Heart right ventricle (tissue), 16 donors: ENCODE measurements at regions not wholly inside any gene's neighbourhood (a gene's known extent, or its start where the extent isn't known, plus 50 kb on each side); places are given as distances from the start of the nearest gene placed in this dataset.

ENCODE experiments used
- ATAC-seq, 8 donors: fragments of 200-7000 bp; cut with Tn5 transposase; one replicate each; pipeline ENCODE4 v1.9.1; 2020; ENCODE audit warnings: mild to moderate bottlenecking in 8 of 8, moderate library complexity in 8 of 8, moderate number of reproducible peaks in 1 of 8
- DNase-seq, 2 donors: peaks; one replicate each; pipeline ENCODE4 v3.0.0-alpha.2; 2020
- H3K27ac ChIP-seq, 10 donors: fragments of 200-600 bp; sonication (generic) in 2 of 10; one replicate each; pipeline versions ENCODE4 v1.5.0 to v1.8.0; 2020 to 2022; ENCODE audit warnings: mild to moderate bottlenecking in 3 of 10
- H3K27me3 ChIP-seq, 7 donors: fragments of 200-600 bp; one replicate each; pipeline ENCODE4 v1.8.0; 2021 to 2022; ENCODE audit warnings: mild to moderate bottlenecking in 2 of 7
- H3K36me3 ChIP-seq, 9 donors: fragments of 200-600 bp; sonication (generic) in 1 of 9; one replicate each; pipeline versions ENCODE4 v1.5.0 to v1.8.0; 2020 to 2022; ENCODE audit warnings: mild to moderate bottlenecking in 2 of 9
- H3K4me1 ChIP-seq, 9 donors: fragments of 200-600 bp; sonication (generic) in 1 of 9; one replicate each; pipeline versions ENCODE4 v1.5.0 to v1.8.0; 2020 to 2022; ENCODE audit warnings: mild to moderate bottlenecking in 4 of 9
- H3K4me3 ChIP-seq, 10 donors: fragments of 200-600 bp; sonication (generic) in 2 of 10; one replicate each; pipeline versions ENCODE4 v1.5.0 to v1.8.0; 2020 to 2022; ENCODE audit warnings: mild to moderate bottlenecking in 7 of 10, moderate library complexity in 2 of 10
- H3K9me3 ChIP-seq, 11 donors: fragments of 200-600 bp in 10 of 11; sonication (generic) in 2 of 11; one replicate each; pipeline versions ENCODE4 v1.5.0 to v1.8.0; 2013 to 2022; ENCODE audit warnings: mild to moderate bottlenecking in 2 of 11, control low read depth in 1 of 11, moderate library complexity in 1 of 11
- CTCF ChIP-seq, 9 donors: fragments of 200-600 bp; sonication (generic) in 2 of 9; IDR thresholded peaks; one replicate each; pipeline versions ENCODE4 v1.5.0 to v1.8.0; 2021 to 2022; ENCODE audit warnings: antibody characterized with exemption in 9 of 9, mild to moderate bottlenecking in 5 of 9, moderate library complexity in 1 of 9
- whole genome bisulfite sequencing, 2 donors: extraction: QIAGEN DNeasy Blood & Tissue Kit; methylation state at CpG; one replicate each; pipeline ENCODE4 v1.1.7; 2013; ENCODE audit warnings: inconsistent platforms in 1 of 2; 5-methylcytosine and 5-hydroxymethylcytosine counted together
- intact Hi-C, 10 donors: fragments of 100-400 bp; cut with DNase I; formaldehyde crosslinking; loops; one replicate each; pipeline versions ENCODE4 v1.11.1 to v1.14.2; 2022
- donor health status: Arrhythmogenic right ventricular cardiomyopathy.
- donor health status: ischemic (EF 13 %, LVEDD 7.1; RV severe dilation, severe dysfunction).
- donor health status: healthy with polysubstance abuse.
- donor health status: DM: no; HTN: yes; CAD: no.
- donor health status: DM: no; HTN: no; CAD: no.
- donor health status: ischemic (EF 25% LVEDD 6.9; RV normal size, moderate dysfunction).
- donor health status: ischemic (EF 25% LVEDD 5.7; RV mildly dilated, moderate dysfunction).
- donor health status: healthy.
- donor health status: DM: yes; HTN: yes; CAD: no.
- donor health status: Ischemic cardiomyopathy.
- donor health status: ischemic (EF 35%, LVEDD 5.7; RV mildly dilated, moderate dysfunction).
- donor health status: nonischemic (EF 11% LVEDD 7.7; RV severe dilation, severe dysfunction).
- donor health status: DM: yes; HTN: yes; CAD: no.
- donor health status: PGD.
- donor health status: ischemic (EF 29% LVEDD 5.4; RV normal size, mild dysfunction).
- donor health status: nonischemic (EF 23%, LVEDD 6.1; RV moderate dilation, normal function).

- Histone ChIP-seq H3K4me3 (no peak overlapping the region), H3K36me3 (no peaks in the 10 kb centered on the region), H3K9me3 (peaks cover 0 to 5% (median 0%) of the 10 kb centered on the region in 11 donors), H3K27ac (peak overlapping the region; percentile 18 to 83 (median 72)), H3K4me1 (peaks cover 0 to 35% (median 9%) of the 10 kb centered on the region in 9 donors), H3K27me3 (peaks cover 0 to 44% (median 9%) of the 10 kb centered on the region in 7 donors)
- DNase-seq (no peak), ATAC-seq (peak in 1 of 8 donors; percentile 40)
- intact Hi-C loops, result loop anchor here in 4 of 10 donors (5.0 to 10.0 kb wide), 3 partner anchors 57 to 104 kb away; partner anchors contain the start of gene FOXL1 (in 2 of the 4)
- no peak for TF ChIP-seq CTCF (IDR thresholded peaks at IDR 0.05)
- 84 to 87% methylated on average over 15 of the region's 15 CpGs for WGBS, 2 donors
These were observed 103.4 kb downstream of the FOXL1 start for GRCh38 chr16:86681757-86682106.

- Histone ChIP-seq H3K4me1 (peaks cover 0 to 35% (median 9%) of the 10 kb centered on the region in 9 donors), H3K36me3 (no peaks in the 10 kb centered on the region), H3K4me3 (no peak overlapping the region), H3K27me3 (peaks cover 0 to 44% (median 9%) of the 10 kb centered on the region in 7 donors), H3K9me3 (peaks cover 0 to 5% (median 0%) of the 10 kb centered on the region in 11 donors), H3K27ac (peak overlapping the region in 7 of 10 donors; percentile 18 to 83 (median 75))
- intact Hi-C loops, result loop anchor here in 4 of 10 donors (5.0 to 10.0 kb wide), 3 partner anchors 58 to 105 kb away; partner anchors contain the start of gene FOXL1 (in 2 of the 4)
- WGBS, 2 donors, result 85 to 86% methylated on average over 14 of the region's 14 CpGs
- TF ChIP-seq CTCF (IDR thresholded peaks at IDR 0.05), result no peak
- ATAC-seq (peak in 3 of 8 donors; percentile 13 to 32 (median 28)), DNase-seq (no peak)
These were observed 104.0 kb downstream of the FOXL1 start for GRCh38 chr16:86682219-86682904.

GRCh38 chr16:86683441-86684194 is 105.3 kb downstream of the FOXL1 start:
- intact Hi-C loops, result loop anchor here in 4 of 10 donors (5.0 to 10.0 kb wide), 3 partner anchors 59 to 106 kb away; partner anchors contain the start of gene FOXL1 (in 2 of the 4)
- no peaks in the 10 kb centered on the region for H3K36me3 ChIP-seq
- peak overlapping the region in 1 of 10 donors; percentile 15 for H3K27ac ChIP-seq
- H3K4me1 ChIP-seq, result peaks cover 0 to 35% (median 9%) of the 10 kb centered on the region in 9 donors
- 65 to 66% methylated on average over 8 of the region's 8 CpGs for WGBS, 2 donors
- no peak for ATAC-seq
- DNase-seq, result no peak
- peaks cover 0 to 39% (median 5%) of the 10 kb centered on the region in 7 donors for H3K27me3 ChIP-seq
- TF ChIP-seq CTCF (IDR thresholded peaks at IDR 0.05), result no peak
- H3K9me3 ChIP-seq, result peaks cover 0 to 5% (median 0%) of the 10 kb centered on the region in 11 donors
- no peak overlapping the region for H3K4me3 ChIP-seq

- ATAC-seq (no peak), DNase-seq (no peak)
- Histone ChIP-seq H3K4me1 (peaks cover 0 to 27% (median 6%) of the 10 kb centered on the region in 9 donors), H3K4me3 (no peak overlapping the region), H3K9me3 (peaks cover 0 to 10% (median 0%) of the 10 kb centered on the region in 11 donors), H3K27me3 (peaks cover 0 to 34% (median 5%) of the 10 kb centered on the region in 7 donors), H3K36me3 (no peaks in the 10 kb centered on the region), H3K27ac (no peak overlapping the region)
- intact Hi-C loops, result loop anchor here in 2 of 10 donors (10.0 kb wide), 2 partner anchors 60 to 70 kb away; no protein-coding TSS in a partner anchor
- WGBS, 2 donors, result 77 to 86% methylated on average over 2 of the region's 2 CpGs
- TF ChIP-seq CTCF (IDR thresholded peaks at IDR 0.05), result no peak
These were observed 106.7 kb downstream of the FOXL1 start for GRCh38 chr16:86685076-86685475.
